ENCODE measurements at regions not wholly inside any gene's neighbourhood (a gene's known extent, or its start where the extent isn't known, plus 50 kb on each side); places are given as distances from the start of the nearest gene placed in this dataset.

DNA sequence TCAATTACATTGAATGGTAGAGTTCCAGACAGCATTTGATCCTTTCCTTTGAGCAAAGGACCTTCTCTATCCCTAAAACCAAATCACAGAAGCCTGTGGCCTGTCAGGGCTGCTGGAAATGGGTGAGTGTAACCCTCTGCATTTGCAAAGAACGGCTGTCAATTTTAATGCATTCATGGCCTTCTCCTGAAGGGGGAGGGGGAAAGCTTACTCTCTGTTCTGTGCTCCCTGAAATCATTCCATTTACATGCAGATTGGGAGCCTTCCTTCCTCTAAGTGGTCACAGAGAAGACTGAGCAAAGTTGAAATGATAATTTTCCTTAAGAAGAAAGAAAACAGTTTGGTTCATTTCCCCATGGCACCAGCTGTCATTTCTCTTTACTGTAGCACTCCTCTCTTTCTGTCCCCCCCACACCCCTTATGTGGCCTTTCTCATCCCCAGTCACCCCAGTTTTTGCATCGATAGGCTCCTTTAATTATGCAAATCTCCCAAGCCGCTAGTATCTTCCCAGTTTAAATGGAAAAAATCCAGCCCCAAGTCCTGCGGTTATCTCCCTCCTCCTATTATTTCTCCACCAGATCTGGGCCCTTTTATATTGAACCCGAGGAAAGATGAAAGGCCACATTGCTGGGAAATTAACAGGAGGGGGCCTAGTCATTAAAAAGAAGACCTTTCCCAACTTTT is 109.4 kb upstream of the KIRREL3 start:
- DNase-seq (ENCODE audit: low read depth): no peak
- no peak overlapping the region for H3K4me3 ChIP-seq (ENCODE audit: control insufficient read depth, low read depth, low read length)
- TF ChIP-seq CTCF (IDR thresholded peaks at IDR 0.05; ENCODE audit: control insufficient read depth, insufficient read depth, low read depth, low read length, missing control alignments): no peak

GRCh38 chr11:127108838-127109237 is 108.3 kb upstream of the KIRREL3 start:
- TF ChIP-seq CTCF (IDR thresholded peaks at IDR 0.05; ENCODE audit: control insufficient read depth, insufficient read depth, low read depth, low read length, missing control alignments): no peak
- H3K4me3 ChIP-seq (ENCODE audit: control insufficient read depth, low read depth, low read length): no peak overlapping the region
- no peak for DNase-seq (ENCODE audit: low read depth)

- no peak for TF ChIP-seq CTCF (IDR thresholded peaks at IDR 0.05; ENCODE audit: control insufficient read depth, insufficient read depth, low read depth, low read length, missing control alignments)
- DNase-seq (ENCODE audit: low read depth): no peak
- no peak overlapping the region for H3K4me3 ChIP-seq (ENCODE audit: control insufficient read depth, low read depth, low read length)
Measured at GRCh38 chr11:127106938-127107337, 106.4 kb upstream of the KIRREL3 start.

GRCh38 chr11:127105593-127106541 is 105.3 kb upstream of the KIRREL3 start:
- DNase-seq (ENCODE audit: low read depth): peak; percentile 1
- H3K4me3 ChIP-seq (ENCODE audit: control insufficient read depth, low read depth, low read length): no peak overlapping the region
- no peak for TF ChIP-seq CTCF (IDR thresholded peaks at IDR 0.05; ENCODE audit: control insufficient read depth, insufficient read depth, low read depth, low read length, missing control alignments)

DNA sequence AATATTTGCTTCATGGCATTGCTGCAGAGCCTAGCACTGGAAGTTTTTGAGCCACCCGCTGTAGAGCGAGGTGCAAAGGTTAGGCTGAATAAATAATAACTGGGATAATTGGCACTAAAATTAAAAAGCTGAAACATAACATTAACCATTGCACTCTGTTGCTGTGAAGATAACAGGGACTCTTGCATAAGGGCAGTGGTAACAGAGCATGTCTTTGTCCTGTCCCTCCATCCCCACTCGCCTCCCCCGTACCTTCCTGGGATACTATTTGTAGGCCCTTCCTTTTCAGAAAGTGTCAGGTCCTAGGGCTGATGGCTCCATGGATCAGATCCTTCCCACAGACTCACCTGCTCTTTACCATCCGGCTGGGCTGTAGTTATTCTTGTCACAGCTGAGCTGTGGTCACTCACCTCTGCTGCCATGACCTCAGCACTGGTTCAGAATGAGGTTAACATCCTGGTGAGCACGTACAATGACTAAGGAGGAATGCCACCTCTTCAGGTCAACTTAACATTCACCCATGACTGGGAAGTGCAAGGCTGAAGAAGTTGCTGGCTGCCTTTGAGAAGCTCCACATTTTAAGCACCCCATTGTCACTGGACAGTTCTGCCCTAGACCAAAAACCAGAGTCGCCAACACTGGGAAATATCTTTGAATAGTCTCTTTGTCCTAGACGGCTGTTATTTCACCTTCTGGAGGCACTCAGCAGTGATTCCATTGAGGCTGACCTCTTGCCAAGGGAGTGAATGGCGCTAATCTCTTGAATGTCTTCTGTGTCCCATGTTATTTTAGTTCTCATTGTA is 103.2 kb upstream of the KIRREL3 start:
- TF ChIP-seq CTCF (IDR thresholded peaks at IDR 0.05; ENCODE audit: control insufficient read depth, insufficient read depth, low read depth, low read length, missing control alignments): no peak
- H3K4me3 ChIP-seq (ENCODE audit: control insufficient read depth, low read depth, low read length): no peak overlapping the region
- DNase-seq (ENCODE audit: low read depth): no peak

- no peak for TF ChIP-seq CTCF (IDR thresholded peaks at IDR 0.05; ENCODE audit: control insufficient read depth, insufficient read depth, low read depth, low read length, missing control alignments)
- H3K4me3 ChIP-seq (ENCODE audit: control insufficient read depth, low read depth, low read length): no peak overlapping the region
- DNase-seq (ENCODE audit: low read depth): no peak
Measured at GRCh38 chr11:127098684-127099083, 98.1 kb upstream of the KIRREL3 start.

All from AG09309 (cell line).